Activated naive CD4-positive, alpha-beta T cell (primary cell): ENCODE measurements at regions not wholly inside any gene's neighbourhood (a gene's known extent, or its start where the extent isn't known, plus 50 kb on each side); places are given as distances from the start of the nearest gene placed in this dataset.
A peak's percentile ranks its signal among the peaks of the same experiment; 100 is the strongest.
"Not testable (repeated sequence)": the region's sequence is repeated elsewhere in the genome, so short reads cannot be mapped to it uniquely, and the experiment has no call there.

ENCODE experiments used
- DNase-seq, 4 experiments: peaks; one replicate each; lab custom pipeline; 2025; lab: John Stamatoyannopoulos, UW

- DNase-seq, result no peak
Measured at GRCh38 chr12:91887957-91888356, 257.7 kb downstream of the BTG1 start.

GRCh38 chr12:91885851-91886731 is 259.6 kb downstream of the BTG1 start:
- no peak for DNase-seq

- DNase-seq, result no peak
Measured at GRCh38 chr12:91884230-91884629, 261.4 kb downstream of the BTG1 start.

GRCh38 chr12:91883811-91884210 is 261.8 kb downstream of the BTG1 start:
- no peak for DNase-seq

- no peak for DNase-seq
Measured at GRCh38 chr12:91882910-91883309, 262.7 kb downstream of the BTG1 start.

GRCh38 chr12:91880528-91880927 is 265.1 kb downstream of the BTG1 start:
- DNase-seq, result no peak

GRCh38 chr12:91877456-91878235 is 268.0 kb downstream of the BTG1 start:
- DNase-seq, result no peak

- peak; percentile 21 to 69 (median 58) for DNase-seq
Measured at GRCh38 chr12:91877022-91877421, 268.6 kb downstream of the BTG1 start.

- DNase-seq, result not testable (repeated sequence)
Measured at GRCh38 chr12:91875671-91876070, 270.0 kb downstream of the BTG1 start.

GRCh38 chr12:91874086-91874865 is 271.4 kb downstream of the BTG1 start:
- no peak for DNase-seq

GRCh38 chr12:91871751-91872150 is 273.9 kb downstream of the BTG1 start:
- no peak for DNase-seq

GRCh38 chr12:91870872-91871707 is 274.6 kb downstream of the BTG1 start:
- no peak for DNase-seq

GRCh38 chr12:91868054-91868453 is 277.6 kb downstream of the BTG1 start:
- no peak for DNase-seq

GRCh38 chr12:91866566-91866965 is 279.1 kb downstream of the BTG1 start:
- DNase-seq, result no peak

GRCh38 chr12:91863702-91864101 is 281.9 kb downstream of the BTG1 start:
- DNase-seq, result no peak

- DNase-seq, result no peak
Measured at GRCh38 chr12:91861554-91861953, 284.1 kb downstream of the BTG1 start.

GRCh38 chr12:91859347-91859746 is 286.3 kb downstream of the BTG1 start:
- no peak for DNase-seq

- DNase-seq, result no peak
Measured at GRCh38 chr12:91857813-91858542, 287.7 kb downstream of the BTG1 start.

- no peak for DNase-seq
Measured at GRCh38 chr12:91854725-91855124, 290.9 kb downstream of the BTG1 start.

GRCh38 chr12:91853350-91854127 is 292.1 kb downstream of the BTG1 start:
- no peak for DNase-seq
